HG02938 (cell line): ENCODE measurements at regions not wholly inside any gene's neighbourhood (a gene's known extent, or its start where the extent isn't known, plus 50 kb on each side); places are given as distances from the start of the nearest gene placed in this dataset.
"Not testable (repeated sequence)": the region's sequence is repeated elsewhere in the genome, so short reads cannot be mapped to it uniquely, and the experiment has no call there.

Experiments
- ATAC-seq: cut with Tn5 transposase; IDR thresholded peaks from one replicate; pipeline ENCODE4 v1.9.1; 2021; ENCODE audit warnings: mild to moderate bottlenecking, moderate library complexity; ENCODE audit not compliant: unreplicated experiment

GRCh38 chr2:236819275-236820002, 249.8 kb downstream of the ACKR3 start:
- ATAC-seq: no peak

- no peak for ATAC-seq
Measured at GRCh38 chr2:236820763-236821344, 251.2 kb downstream of the ACKR3 start.

- ATAC-seq: no peak
Measured at GRCh38 chr2:236823041-236823629, 253.5 kb downstream of the ACKR3 start.

- ATAC-seq: no peak
Measured at GRCh38 chr2:236823963-236824362, 254.3 kb downstream of the ACKR3 start.

GRCh38 chr2:236824836-236825235, 255.2 kb downstream of the ACKR3 start:
- no peak for ATAC-seq

- ATAC-seq: no peak
Measured at GRCh38 chr2:236825989-236826510, 256.4 kb downstream of the ACKR3 start.

GRCh38 chr2:236826606-236827156, 257.1 kb downstream of the ACKR3 start:
- no peak for ATAC-seq

GRCh38 chr2:236827997-236828396, 257.7 kb upstream of the COPS8 start:
- ATAC-seq: no peak

- ATAC-seq: no peak
Measured at GRCh38 chr2:236828820-236829219, 256.9 kb upstream of the COPS8 start.

- ATAC-seq: no peak
Measured at GRCh38 chr2:236830926-236831325, 254.8 kb upstream of the COPS8 start.

- ATAC-seq: no peak
Measured at GRCh38 chr2:236831698-236832097, 254.0 kb upstream of the COPS8 start.

- ATAC-seq: no peak
Measured at GRCh38 chr2:236833501-236834073, 252.1 kb upstream of the COPS8 start.

GRCh38 chr2:236834284-236834683, 251.4 kb upstream of the COPS8 start:
- no peak for ATAC-seq

- ATAC-seq: no peak
Measured at GRCh38 chr2:236835307-236836024, 250.2 kb upstream of the COPS8 start.

- not testable (repeated sequence) for ATAC-seq
Measured at GRCh38 chr2:236836028-236836427, 249.7 kb upstream of the COPS8 start.

GRCh38 chr2:236840215-236840614, 245.5 kb upstream of the COPS8 start:
- ATAC-seq: no peak

GRCh38 chr2:236840857-236841256, 244.8 kb upstream of the COPS8 start:
- no peak for ATAC-seq

GRCh38 chr2:236841389-236841788, 244.3 kb upstream of the COPS8 start:
- ATAC-seq: no peak

- no peak for ATAC-seq
Measured at GRCh38 chr2:236843161-236843968, 242.3 kb upstream of the COPS8 start.

GRCh38 chr2:236844711-236845110, 241.0 kb upstream of the COPS8 start:
- ATAC-seq: no peak
